ENCODE measurements at regions not wholly inside any gene's neighbourhood (a gene's known extent, or its start where the extent isn't known, plus 50 kb on each side); places are given as distances from the start of the nearest gene placed in this dataset.
A peak's percentile ranks its signal among the peaks of the same experiment; 100 is the strongest.

- H3K4me3 Mint-ChIP-seq (ENCODE audit: unreplicated experiment), result no peak overlapping the region
- no peak for TF ChIP-seq CTCF (IDR thresholded peaks at IDR 0.05)
- no peaks in the 10 kb centered on the region for H3K36me3 Mint-ChIP-seq (ENCODE audit: low read depth)
- no peaks in the 10 kb centered on the region for H3K27me3 Mint-ChIP-seq (ENCODE audit: low read depth)
- H3K27ac Mint-ChIP-seq (ENCODE audit: unreplicated experiment), result no peak overlapping the region
- H3K9me3 Mint-ChIP-seq (ENCODE audit: low read depth), result no peaks in the 10 kb centered on the region
- H3K4me1 Mint-ChIP-seq (ENCODE audit: low read depth), result peaks cover 10% of the 10 kb centered on the region
- DNase-seq (ENCODE audit: low spot score), result peak; percentile 69
Observed at GRCh38 chr6:164144316-164144715, 729.8 kb downstream of the QKI start.

DNA sequence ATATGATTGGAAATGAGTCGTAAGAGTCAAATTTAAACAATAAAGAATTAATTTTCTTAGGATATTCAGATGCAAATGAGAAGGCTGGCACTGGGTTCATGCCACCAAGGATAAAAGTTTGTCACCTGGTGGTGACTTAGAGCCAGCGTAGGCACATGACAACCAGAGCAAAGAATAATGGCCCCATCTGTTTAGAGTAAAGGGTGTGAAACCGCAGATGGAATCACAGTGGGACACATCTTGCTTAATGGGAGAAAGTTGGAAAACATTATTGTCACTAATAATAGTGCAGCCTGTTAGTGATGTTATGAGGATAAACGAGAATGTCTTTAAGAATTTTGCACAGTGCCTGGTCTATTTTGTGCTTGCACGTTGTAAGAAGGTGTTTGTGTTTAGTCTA is 727.8 kb downstream of the QKI start:
- DNase-seq (ENCODE audit: low spot score), result no peak
- no peaks in the 10 kb centered on the region for H3K36me3 Mint-ChIP-seq (ENCODE audit: low read depth)
- H3K9me3 Mint-ChIP-seq (ENCODE audit: low read depth), result no peaks in the 10 kb centered on the region
- no peak for TF ChIP-seq CTCF (IDR thresholded peaks at IDR 0.05)
- no peak overlapping the region for H3K4me3 Mint-ChIP-seq (ENCODE audit: unreplicated experiment)
- no peaks in the 10 kb centered on the region for H3K27me3 Mint-ChIP-seq (ENCODE audit: low read depth)
- H3K27ac Mint-ChIP-seq (ENCODE audit: unreplicated experiment), result no peak overlapping the region
- H3K4me1 Mint-ChIP-seq (ENCODE audit: low read depth), result peaks cover 5% of the 10 kb centered on the region

DNA sequence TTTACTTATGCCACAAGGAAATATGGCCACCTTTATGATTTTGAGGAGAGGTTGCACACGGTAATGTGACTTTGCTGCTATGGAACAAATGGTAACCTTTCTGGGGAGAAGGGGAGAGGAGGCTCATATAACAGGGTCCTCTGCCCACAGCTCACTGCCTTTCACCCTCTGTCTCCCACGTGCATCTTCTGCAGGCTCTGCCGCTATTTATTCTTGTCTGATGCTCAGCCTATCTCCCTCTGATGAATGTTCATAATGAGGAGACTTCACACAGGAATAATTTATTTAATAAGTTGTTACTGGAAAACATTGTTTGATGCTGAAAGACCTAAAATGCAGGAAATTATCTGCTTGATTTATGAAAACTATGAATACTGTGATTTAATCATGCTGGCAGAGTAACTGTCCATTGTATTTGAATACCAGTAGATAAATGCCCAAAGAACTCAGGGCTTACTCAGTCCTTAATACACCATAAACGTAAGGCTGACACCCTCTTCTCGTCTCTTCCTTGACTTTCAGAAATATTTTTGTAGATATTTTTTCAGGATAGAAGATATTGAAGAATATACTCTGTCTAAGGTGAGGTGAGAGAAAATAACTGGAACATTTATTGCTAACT is 721.1 kb downstream of the QKI start:
- Mint-ChIP-seq H3K4me3 (ENCODE audit: unreplicated experiment) (no peak overlapping the region), H3K36me3 (ENCODE audit: low read depth) (no peaks in the 10 kb centered on the region), H3K9me3 (ENCODE audit: low read depth) (peaks cover 7% of the 10 kb centered on the region)

DNA sequence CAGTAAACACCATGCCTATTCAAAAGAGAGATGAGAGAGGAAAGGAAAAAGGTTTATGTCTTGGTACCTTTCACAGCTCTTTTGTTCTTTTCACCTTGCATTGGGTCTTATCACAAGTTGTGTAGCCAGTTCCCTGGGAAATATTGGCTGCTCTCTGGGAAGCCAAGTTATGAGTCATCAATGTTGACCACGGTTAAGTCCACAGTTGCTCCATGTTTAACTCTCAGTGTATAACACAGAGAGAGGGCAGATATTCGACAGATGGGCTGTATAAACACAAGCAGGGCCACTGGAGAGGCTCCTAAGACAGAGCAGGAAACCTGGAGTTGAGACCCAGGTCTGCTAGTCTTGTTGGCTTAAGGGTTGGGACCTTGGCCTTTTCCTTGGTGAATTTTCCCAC is 718.6 kb downstream of the QKI start:
- Mint-ChIP-seq H3K36me3 (ENCODE audit: low read depth) (no peaks in the 10 kb centered on the region), H3K9me3 (ENCODE audit: low read depth) (peaks cover 7% of the 10 kb centered on the region), H3K27me3 (ENCODE audit: low read depth) (no peaks in the 10 kb centered on the region), H3K4me3 (ENCODE audit: unreplicated experiment) (no peak overlapping the region), H3K4me1 (ENCODE audit: low read depth) (no peaks in the 10 kb centered on the region), H3K27ac (ENCODE audit: unreplicated experiment) (no peak overlapping the region)
- TF ChIP-seq CTCF (IDR thresholded peaks at IDR 0.05), result no peak
- no peak for DNase-seq (ENCODE audit: low spot score)

More for the DNA sequence above, 721.1 kb downstream of the QKI start:
- no peak overlapping the region for H3K27ac Mint-ChIP-seq (ENCODE audit: unreplicated experiment)
- no peaks in the 10 kb centered on the region for H3K27me3 Mint-ChIP-seq (ENCODE audit: low read depth)
- DNase-seq (ENCODE audit: low spot score), result no peak
- TF ChIP-seq CTCF (IDR thresholded peaks at IDR 0.05), result no peak
- H3K4me1 Mint-ChIP-seq (ENCODE audit: low read depth), result no peaks in the 10 kb centered on the region

GRCh38 chr6:164130585-164130984 is 716.1 kb downstream of the QKI start:
- Mint-ChIP-seq H3K27ac (ENCODE audit: unreplicated experiment) (no peak overlapping the region), H3K4me3 (ENCODE audit: unreplicated experiment) (no peak overlapping the region), H3K9me3 (ENCODE audit: low read depth) (peaks cover 3% of the 10 kb centered on the region), H3K4me1 (ENCODE audit: low read depth) (no peaks in the 10 kb centered on the region), H3K36me3 (ENCODE audit: low read depth) (no peaks in the 10 kb centered on the region), H3K27me3 (ENCODE audit: low read depth) (no peaks in the 10 kb centered on the region)
- DNase-seq (ENCODE audit: low spot score), result no peak
- no peak for TF ChIP-seq CTCF (IDR thresholded peaks at IDR 0.05)
